ENCODE measurements at regions not wholly inside any gene's neighbourhood (a gene's known extent, or its start where the extent isn't known, plus 50 kb on each side); places are given as distances from the start of the nearest gene placed in this dataset.

DNA sequence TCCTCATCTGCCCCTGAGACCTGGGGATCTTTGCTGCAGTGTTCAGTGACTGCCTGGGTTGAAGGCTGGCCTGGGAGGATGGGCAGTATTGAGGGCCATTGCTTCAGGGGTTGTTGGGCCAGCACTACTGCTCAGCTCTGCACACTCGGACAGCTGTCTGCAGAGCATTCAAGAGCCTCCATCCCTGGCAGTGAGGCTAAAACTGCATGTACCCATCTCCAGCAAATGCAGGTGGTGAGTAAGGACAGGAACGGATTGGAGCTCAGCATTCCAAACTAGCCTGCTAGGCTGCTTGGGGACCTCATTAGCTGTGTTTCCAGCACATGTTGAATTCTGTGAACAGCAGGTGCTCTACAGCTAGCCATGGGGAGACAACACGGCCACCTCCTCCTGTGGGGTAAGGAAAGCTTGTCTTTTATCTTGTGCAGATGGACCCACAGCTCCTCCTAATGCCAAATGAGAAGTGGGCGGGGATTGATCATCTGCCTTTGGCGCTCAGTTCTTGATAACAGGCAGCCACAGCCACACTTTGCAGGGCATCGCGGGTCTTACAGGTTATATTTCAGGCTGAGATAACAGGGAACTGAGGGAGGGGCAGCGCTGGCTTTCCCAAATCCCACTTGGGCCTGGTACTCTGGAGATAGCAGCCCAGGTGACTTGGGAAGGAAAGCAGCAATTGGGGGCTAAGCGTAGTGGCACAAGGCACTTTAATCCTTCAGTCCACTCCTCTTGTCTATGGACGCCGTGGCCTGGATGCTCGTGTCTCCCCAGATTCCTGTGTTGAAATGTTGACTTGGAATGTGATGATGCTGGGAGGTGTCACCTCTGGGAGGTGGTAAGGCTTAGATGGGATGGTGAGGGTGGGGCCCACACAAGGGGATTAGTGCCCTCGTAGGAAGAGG, 254.5 kb upstream of the B3GAT1 start:
- DNase-seq (ENCODE audit: low read depth, low spot score), result no peak
- Histone ChIP-seq H3K4me1 (ENCODE audit: control insufficient read depth, insufficient read depth, low read length) (no peaks in the 10 kb centered on the region), H3K27me3 (ENCODE audit: control insufficient read depth, insufficient read depth, low read length) (no peaks in the 10 kb centered on the region), H3K9me3 (ENCODE audit: control insufficient read depth, insufficient read depth, low read length) (no peaks in the 10 kb centered on the region), H3K36me3 (ENCODE audit: control insufficient read depth, insufficient read depth, low read length) (no peaks in the 10 kb centered on the region), H3K4me3 (ENCODE audit: low read length) (no peak overlapping the region), H3K27ac (ENCODE audit: low read length) (no peak overlapping the region)
- no CpG with 5 or more reads among the region's 13 CpGs for WGBS (ENCODE audit: insufficient coverage, insufficient read length)

DNA sequence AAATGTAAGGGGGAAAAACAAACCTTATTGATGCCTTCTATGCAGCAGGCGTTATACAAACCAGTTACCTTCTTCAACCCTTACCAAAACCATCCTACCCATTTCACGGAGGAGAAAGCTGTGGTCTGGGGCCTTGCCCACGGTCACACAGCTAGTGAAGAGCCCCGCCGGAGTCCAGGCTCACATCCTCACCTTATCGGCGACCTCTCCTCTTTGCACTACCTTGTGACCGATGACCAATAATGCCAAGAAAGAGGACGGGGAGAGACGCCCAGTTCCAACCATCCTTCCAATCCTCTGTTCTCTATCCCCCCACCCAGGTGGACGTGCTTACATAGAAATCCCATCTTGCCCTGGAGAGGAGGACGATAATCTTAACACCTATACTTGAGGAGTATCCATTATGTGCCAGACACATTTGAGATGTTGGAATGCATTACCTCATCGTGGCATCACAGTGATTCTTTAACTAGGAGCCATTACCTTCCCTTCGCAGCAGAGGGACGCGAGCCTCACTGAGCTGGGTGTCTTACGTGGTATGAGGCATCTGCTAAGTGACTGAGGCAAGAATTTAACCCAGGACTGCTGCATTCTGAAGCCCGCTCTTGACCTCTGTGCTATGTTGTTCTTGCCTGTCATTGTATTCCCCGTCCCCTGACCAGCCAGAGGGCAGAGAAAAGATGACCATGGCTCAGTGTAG, 253.7 kb upstream of the B3GAT1 start:
- DNase-seq (ENCODE audit: low read depth, low spot score), result no peak
- Histone ChIP-seq H3K9me3 (ENCODE audit: control insufficient read depth, insufficient read depth, low read length) (no peaks in the 10 kb centered on the region), H3K36me3 (ENCODE audit: control insufficient read depth, insufficient read depth, low read length) (no peaks in the 10 kb centered on the region), H3K27me3 (ENCODE audit: control insufficient read depth, insufficient read depth, low read length) (no peaks in the 10 kb centered on the region), H3K27ac (ENCODE audit: low read length) (no peak overlapping the region), H3K4me3 (ENCODE audit: low read length) (no peak overlapping the region), H3K4me1 (ENCODE audit: control insufficient read depth, insufficient read depth, low read length) (no peaks in the 10 kb centered on the region)
- WGBS (ENCODE audit: insufficient coverage, insufficient read length), result no CpG with 5 or more reads among the region's 19 CpGs

DNA sequence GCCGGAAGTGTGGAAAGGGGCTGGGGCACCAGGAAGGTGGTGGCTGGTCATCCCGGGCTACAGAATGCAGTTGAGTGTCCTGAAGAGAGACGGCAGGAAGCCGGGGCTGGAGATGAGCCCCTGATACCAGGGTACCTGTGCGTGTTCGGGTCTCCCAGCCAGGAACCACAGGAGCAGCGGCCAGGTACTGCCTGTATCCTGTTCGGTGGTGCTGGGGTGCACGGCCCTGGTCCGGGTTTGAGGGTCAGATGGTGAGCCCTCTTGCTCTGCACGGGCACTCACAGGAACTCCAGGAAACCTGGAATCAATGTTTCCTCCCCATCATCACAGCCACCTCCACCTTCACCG, 253.1 kb upstream of the B3GAT1 start:
- no peaks in the 10 kb centered on the region for H3K9me3 ChIP-seq (ENCODE audit: control insufficient read depth, insufficient read depth, low read length)
- H3K4me1 ChIP-seq (ENCODE audit: control insufficient read depth, insufficient read depth, low read length), result no peaks in the 10 kb centered on the region
- no peak overlapping the region for H3K27ac ChIP-seq (ENCODE audit: low read length)
- WGBS (ENCODE audit: insufficient coverage, insufficient read length), result no CpG with 5 or more reads among the region's 12 CpGs
- no peaks in the 10 kb centered on the region for H3K27me3 ChIP-seq (ENCODE audit: control insufficient read depth, insufficient read depth, low read length)
- no peak overlapping the region for H3K4me3 ChIP-seq (ENCODE audit: low read length)
- DNase-seq (ENCODE audit: low read depth, low spot score), result no peak
- H3K36me3 ChIP-seq (ENCODE audit: control insufficient read depth, insufficient read depth, low read length), result no peaks in the 10 kb centered on the region

DNA sequence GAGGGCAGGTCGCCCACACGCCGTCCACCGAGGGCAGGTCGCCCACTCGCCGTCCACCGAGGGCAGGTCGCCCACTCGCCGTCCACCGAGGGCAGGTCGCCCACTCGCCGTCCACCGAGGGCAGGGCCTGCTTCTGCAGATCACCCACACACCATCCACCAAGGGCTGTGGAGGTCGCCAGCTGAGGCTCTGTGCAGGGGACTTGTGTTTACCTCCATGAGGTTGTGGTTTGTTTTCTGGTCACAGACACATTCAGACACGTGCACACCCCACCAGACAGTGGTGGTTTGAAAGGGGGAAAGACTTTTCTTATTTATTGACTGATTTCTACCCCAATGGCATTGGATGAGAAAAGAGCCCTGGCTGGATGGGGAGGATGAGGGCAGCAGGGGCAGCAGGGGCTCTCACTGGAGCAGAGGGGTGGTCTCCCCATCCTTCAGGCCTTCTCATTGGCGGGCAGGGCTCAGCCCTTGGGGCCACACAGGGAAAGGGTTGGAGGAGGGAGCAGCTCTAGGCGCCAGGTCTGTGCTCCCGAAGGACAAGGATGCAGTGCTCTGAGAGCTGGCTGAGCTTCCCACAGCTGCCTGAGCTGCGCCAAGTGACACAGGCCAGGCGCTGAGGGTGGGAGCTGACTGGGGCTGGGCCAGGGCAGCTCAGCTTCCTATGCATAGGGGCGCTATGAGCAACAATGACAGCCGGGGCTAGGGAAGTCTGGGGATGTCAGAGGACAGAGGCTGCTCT, 252.6 kb upstream of the B3GAT1 start:
- H3K27me3 ChIP-seq (ENCODE audit: control insufficient read depth, insufficient read depth, low read length), result no peaks in the 10 kb centered on the region
- no peaks in the 10 kb centered on the region for H3K4me1 ChIP-seq (ENCODE audit: control insufficient read depth, insufficient read depth, low read length)
- no peak for DNase-seq (ENCODE audit: low read depth, low spot score)
- no peaks in the 10 kb centered on the region for H3K36me3 ChIP-seq (ENCODE audit: control insufficient read depth, insufficient read depth, low read length)
- H3K9me3 ChIP-seq (ENCODE audit: control insufficient read depth, insufficient read depth, low read length), result no peaks in the 10 kb centered on the region
- no CpG with 5 or more reads among the region's 25 CpGs for WGBS (ENCODE audit: insufficient coverage, insufficient read length)
- H3K27ac ChIP-seq (ENCODE audit: low read length), result no peak overlapping the region
- H3K4me3 ChIP-seq (ENCODE audit: low read length), result no peak overlapping the region

DNA sequence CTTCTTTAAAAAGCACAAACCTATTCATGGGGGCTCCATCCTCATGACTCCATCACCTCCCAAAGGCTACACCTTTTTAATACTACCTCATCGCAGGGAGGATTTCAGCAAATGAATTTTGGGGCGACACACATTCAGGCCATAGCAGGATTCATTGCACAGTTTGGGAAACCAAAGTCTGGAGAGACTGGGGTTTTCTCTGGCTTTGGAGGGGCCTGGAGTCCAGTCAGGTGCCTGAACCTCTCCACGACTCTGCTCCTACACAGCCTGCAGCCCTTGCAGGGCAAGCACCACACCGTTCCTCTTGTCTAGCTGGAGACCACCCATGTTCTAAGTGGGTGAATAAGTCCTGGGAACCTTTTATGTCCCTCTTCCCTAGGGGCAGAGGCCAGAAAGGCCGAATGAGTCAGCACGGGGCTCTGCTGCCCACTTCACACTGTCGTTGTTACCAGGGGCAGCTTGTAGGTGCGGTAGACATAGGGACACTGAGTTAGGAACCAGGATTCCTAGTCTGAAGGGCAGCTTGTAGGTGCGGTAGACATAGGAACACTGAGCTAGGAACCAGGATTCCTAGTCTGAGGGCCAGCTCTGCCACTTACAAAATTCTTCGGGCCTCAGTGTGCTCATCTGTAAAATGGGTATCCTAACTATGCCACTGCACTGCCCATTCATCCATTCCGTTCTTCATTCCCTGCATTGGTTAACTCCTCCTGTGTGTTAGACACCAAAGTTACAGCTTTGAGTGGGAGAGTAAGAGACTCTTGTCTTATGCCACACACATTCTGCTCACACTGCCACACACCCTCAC, 251.7 kb upstream of the B3GAT1 start:
- Histone ChIP-seq H3K36me3 (ENCODE audit: control insufficient read depth, insufficient read depth, low read length) (no peaks in the 10 kb centered on the region), H3K27me3 (ENCODE audit: control insufficient read depth, insufficient read depth, low read length) (no peaks in the 10 kb centered on the region), H3K4me1 (ENCODE audit: control insufficient read depth, insufficient read depth, low read length) (no peaks in the 10 kb centered on the region), H3K4me3 (ENCODE audit: low read length) (no peak overlapping the region), H3K27ac (ENCODE audit: low read length) (no peak overlapping the region), H3K9me3 (ENCODE audit: control insufficient read depth, insufficient read depth, low read length) (no peaks in the 10 kb centered on the region)
- WGBS (ENCODE audit: insufficient coverage, insufficient read length), result no CpG with 5 or more reads among the region's 11 CpGs
- no peak for DNase-seq (ENCODE audit: low read depth, low spot score)

DNA sequence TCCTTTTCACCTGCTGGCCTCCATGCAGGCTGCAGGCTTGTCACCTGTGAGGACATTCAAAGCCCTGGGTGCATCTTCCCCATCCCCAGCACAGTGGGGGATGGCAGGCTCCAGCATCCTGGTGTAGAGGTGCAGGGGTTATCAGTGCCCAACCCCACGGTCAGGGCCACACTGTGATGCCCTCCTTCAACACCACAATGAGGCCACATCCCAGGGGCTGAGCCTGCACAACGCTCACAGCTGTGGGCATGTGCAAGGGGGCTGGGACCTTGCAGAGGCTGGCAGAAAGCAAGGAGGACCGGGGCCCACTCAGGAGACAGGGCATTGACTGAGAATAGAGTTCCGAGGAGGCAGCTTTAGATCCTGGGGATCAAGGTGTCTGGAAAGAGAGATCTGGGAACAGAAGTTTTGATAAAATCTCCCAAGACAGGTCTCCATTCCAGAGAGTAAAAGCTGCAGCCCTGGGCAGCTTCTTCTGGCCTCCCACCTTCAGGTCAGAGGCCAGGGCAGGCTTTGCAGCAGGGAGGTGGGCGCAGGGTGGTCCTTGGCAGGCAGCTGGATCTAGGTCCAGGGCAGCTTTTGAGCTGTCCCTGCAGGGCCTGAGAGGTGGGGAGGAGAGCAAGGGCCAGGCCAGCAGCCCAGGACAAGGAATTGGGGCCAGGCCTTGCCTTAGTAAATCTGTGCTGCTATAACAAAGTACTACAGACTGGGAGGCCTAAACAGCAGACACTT, 250.8 kb upstream of the B3GAT1 start:
- no peaks in the 10 kb centered on the region for H3K9me3 ChIP-seq (ENCODE audit: control insufficient read depth, insufficient read depth, low read length)
- DNase-seq (ENCODE audit: low read depth, low spot score), result no peak

DNA sequence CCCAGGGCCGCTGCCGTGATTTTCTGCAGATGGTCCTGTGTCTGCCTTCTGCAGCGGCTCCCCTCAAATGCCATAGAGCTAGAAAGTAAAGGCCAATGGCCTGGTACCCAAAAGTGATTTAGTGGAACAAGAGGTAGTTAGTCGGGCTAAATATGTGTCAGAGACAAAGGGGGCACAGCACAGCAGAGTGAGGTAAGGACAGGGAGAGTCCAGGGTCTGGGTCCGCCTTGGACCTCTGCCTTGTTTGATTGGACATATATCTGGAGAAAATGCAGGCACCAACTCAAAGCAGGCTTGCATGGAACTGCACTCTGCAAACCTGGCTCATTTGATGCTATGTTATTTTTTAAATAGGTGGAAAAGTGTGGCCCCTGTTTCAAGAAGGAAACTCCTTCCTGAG, 249.6 kb upstream of the B3GAT1 start:
- no peaks in the 10 kb centered on the region for H3K9me3 ChIP-seq (ENCODE audit: control insufficient read depth, insufficient read depth, low read length)
- H3K27ac ChIP-seq (ENCODE audit: low read length), result no peak overlapping the region
- H3K36me3 ChIP-seq (ENCODE audit: control insufficient read depth, insufficient read depth, low read length), result no peaks in the 10 kb centered on the region
- no CpG with 5 or more reads among the region's 5 CpGs for whole genome bisulfite sequencing (ENCODE audit: insufficient coverage, insufficient read length)
- H3K4me3 ChIP-seq (ENCODE audit: low read length), result no peak overlapping the region
- DNase-seq (ENCODE audit: low read depth, low spot score), result no peak
- H3K27me3 ChIP-seq (ENCODE audit: control insufficient read depth, insufficient read depth, low read length), result no peaks in the 10 kb centered on the region
- H3K4me1 ChIP-seq (ENCODE audit: control insufficient read depth, insufficient read depth, low read length), result no peaks in the 10 kb centered on the region; the same call in 1 of the 2 replicates

More for the DNA sequence above, 250.8 kb upstream of the B3GAT1 start:
- no peak overlapping the region for H3K27ac ChIP-seq (ENCODE audit: low read length)
- H3K36me3 ChIP-seq (ENCODE audit: control insufficient read depth, insufficient read depth, low read length), result no peaks in the 10 kb centered on the region
- H3K4me3 ChIP-seq (ENCODE audit: low read length), result no peak overlapping the region
- H3K27me3 ChIP-seq (ENCODE audit: control insufficient read depth, insufficient read depth, low read length), result no peaks in the 10 kb centered on the region
- no CpG with 5 or more reads among the region's 5 CpGs for WGBS (ENCODE audit: insufficient coverage, insufficient read length)
- H3K4me1 ChIP-seq (ENCODE audit: control insufficient read depth, insufficient read depth, low read length), result no peaks in the 10 kb centered on the region

DNA sequence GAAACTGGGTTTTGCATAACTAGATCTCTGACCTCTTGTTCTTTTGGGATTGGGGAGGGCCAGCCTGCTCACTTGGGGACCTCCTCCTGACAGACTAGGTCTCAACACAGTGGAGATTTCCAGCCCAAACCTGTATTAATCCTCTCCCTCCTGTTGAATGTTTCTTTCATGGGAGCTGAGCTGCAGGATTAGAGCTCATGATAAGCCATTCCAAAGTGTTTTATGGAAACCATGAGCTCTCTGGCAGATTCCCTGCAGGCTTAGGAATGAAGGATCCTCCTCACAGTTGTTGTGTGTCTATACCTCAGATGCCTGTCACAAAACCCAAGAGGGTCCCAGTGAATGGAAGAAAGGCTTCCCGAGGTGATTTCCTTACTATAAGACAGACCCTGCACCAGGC, 248.4 kb upstream of the B3GAT1 start:
- no peaks in the 10 kb centered on the region for H3K27me3 ChIP-seq (ENCODE audit: control insufficient read depth, insufficient read depth, low read length)
- H3K27ac ChIP-seq (ENCODE audit: low read length), result no peak overlapping the region
- H3K9me3 ChIP-seq (ENCODE audit: control insufficient read depth, insufficient read depth, low read length), result no peaks in the 10 kb centered on the region
- no peaks in the 10 kb centered on the region for H3K36me3 ChIP-seq (ENCODE audit: control insufficient read depth, insufficient read depth, low read length)
- WGBS (ENCODE audit: insufficient coverage, insufficient read length), result no CpG with 5 or more reads among the region's 1 CpG
- no peak for DNase-seq (ENCODE audit: low read depth, low spot score)
- H3K4me3 ChIP-seq (ENCODE audit: low read length), result no peak overlapping the region
- no peaks in the 10 kb centered on the region; the same call in 1 of the 2 replicates for H3K4me1 ChIP-seq (ENCODE audit: control insufficient read depth, insufficient read depth, low read length)

DNA sequence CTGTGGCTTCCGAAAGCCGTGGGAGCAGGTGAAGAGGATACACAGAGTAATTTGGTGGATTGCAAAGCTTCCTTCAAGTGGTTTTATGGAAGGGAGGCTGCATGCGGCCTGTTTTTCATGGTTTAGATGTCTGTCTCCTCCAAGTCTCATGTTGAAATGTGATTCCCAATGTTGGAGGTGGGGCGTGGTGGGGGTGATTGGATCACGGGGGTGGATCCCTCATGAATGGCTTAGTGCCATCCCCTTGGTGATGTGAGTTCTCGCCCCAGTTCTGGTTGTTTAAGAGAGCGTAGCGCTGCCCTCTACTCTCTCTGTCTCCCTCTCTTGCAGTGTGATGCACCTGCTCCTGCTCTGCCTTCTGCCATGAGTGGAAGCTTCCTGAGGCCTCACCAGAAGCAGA, 247.8 kb upstream of the B3GAT1 start:
- no peak overlapping the region for H3K27ac ChIP-seq (ENCODE audit: low read length)
- no peaks in the 10 kb centered on the region for H3K9me3 ChIP-seq (ENCODE audit: control insufficient read depth, insufficient read depth, low read length)
- H3K4me3 ChIP-seq (ENCODE audit: low read length), result no peak overlapping the region
- H3K27me3 ChIP-seq (ENCODE audit: control insufficient read depth, insufficient read depth, low read length), result no peaks in the 10 kb centered on the region
- no peak for DNase-seq (ENCODE audit: low read depth, low spot score)
- WGBS (ENCODE audit: insufficient coverage, insufficient read length), result no CpG with 5 or more reads among the region's 8 CpGs
- H3K36me3 ChIP-seq (ENCODE audit: control insufficient read depth, insufficient read depth, low read length), result no peaks in the 10 kb centered on the region
- H3K4me1 ChIP-seq (ENCODE audit: control insufficient read depth, insufficient read depth, low read length), result no peaks in the 10 kb centered on the region; the same call in 1 of the 2 replicates

Measured in iPS DF 6.9 (cell line).